Activated T-cell treated with anti-CD3 and anti-CD28 coated beads for 24 hours (primary cell): ENCODE measurements at regions not wholly inside any gene's neighbourhood (a gene's known extent, or its start where the extent isn't known, plus 50 kb on each side); places are given as distances from the start of the nearest gene placed in this dataset.

ENCODE experiments used
- DNase-seq: peaks from one replicate; pipeline ENCODE4 v3.0.0-alpha.2; 2020; ENCODE audit warnings: low read depth

- no peak for DNase-seq
Measured at GRCh38 chr11:115036406-115037180, 358.3 kb downstream of the NXPE2 start.

- no peak for DNase-seq
Measured at GRCh38 chr11:115042002-115042401, 363.7 kb downstream of the NXPE2 start.

- no peak for DNase-seq
Measured at GRCh38 chr11:115047631-115048030, 369.3 kb downstream of the NXPE2 start.

GRCh38 chr11:115049796-115050195 is 371.5 kb downstream of the NXPE2 start:
- DNase-seq = no peak

- DNase-seq = no peak
Measured at GRCh38 chr11:115050756-115051155, 372.4 kb downstream of the NXPE2 start.

- DNase-seq = no peak
Measured at GRCh38 chr11:115051938-115052590, 373.7 kb downstream of the NXPE2 start.

GRCh38 chr11:115052601-115053000 is 374.3 kb downstream of the NXPE2 start:
- DNase-seq = no peak

- no peak for DNase-seq
Measured at GRCh38 chr11:115054570-115055538, 376.5 kb downstream of the NXPE2 start.

- no peak for DNase-seq
Measured at GRCh38 chr11:115056514-115056913, 378.2 kb downstream of the NXPE2 start.

- no peak for DNase-seq
Measured at GRCh38 chr11:115060840-115061239, 382.5 kb downstream of the NXPE2 start.

GRCh38 chr11:115065314-115065713 is 387.0 kb downstream of the NXPE2 start:
- no peak for DNase-seq

- DNase-seq = no peak
Measured at GRCh38 chr11:115065830-115066664, 387.7 kb downstream of the NXPE2 start.

GRCh38 chr11:115067471-115067870 is 389.1 kb downstream of the NXPE2 start:
- DNase-seq = no peak

- no peak for DNase-seq
Measured at GRCh38 chr11:115067900-115068530, 389.7 kb downstream of the NXPE2 start.

- no peak for DNase-seq
Measured at GRCh38 chr11:115069599-115069998, 391.3 kb downstream of the NXPE2 start.

GRCh38 chr11:115075356-115075755 is 397.0 kb downstream of the NXPE2 start:
- no peak for DNase-seq

- DNase-seq = no peak
Measured at GRCh38 chr11:115077740-115078139, 399.4 kb downstream of the NXPE2 start.

GRCh38 chr11:115078461-115079438 is 400.4 kb downstream of the NXPE2 start:
- no peak for DNase-seq

- DNase-seq = no peak
Measured at GRCh38 chr11:115080923-115081680, 402.8 kb downstream of the NXPE2 start.
